Bronchial epithelial cell (primary cell): ENCODE measurements at regions not wholly inside any gene's neighbourhood (a gene's known extent, or its start where the extent isn't known, plus 50 kb on each side); places are given as distances from the start of the nearest gene placed in this dataset.
A peak's percentile ranks its signal among the peaks of the same experiment; 100 is the strongest.

ENCODE experiments used
- DNase-seq: peaks from one replicate; pipeline ENCODE4 v3.0.0-alpha.2; 2010; ENCODE audit warnings: low read depth
- FAIRE-seq: peaks from 2 replicates; lab custom pipeline; 2011; peaks lifted over from hg19 to GRCh38; lab: Jason Lieb, UNC
- H3K27me3 ChIP-seq: 2 replicates; pipeline ENCODE4 v1.5.1; 2011; ENCODE audit warnings: low read length; ENCODE audit not compliant: control insufficient read depth, insufficient read depth
- H3K36me3 ChIP-seq: 2 replicates; pipeline ENCODE4 v1.5.1; 2011; ENCODE audit warnings: low read length; ENCODE audit not compliant: control insufficient read depth, insufficient read depth
- H3K4me3 ChIP-seq: 2 replicates; pipeline ENCODE4 v1.5.1; 2011; ENCODE audit warnings: mild to moderate bottlenecking, low read depth, low read length, control low read depth
- TF ChIP-seq, protein P1 (sequence below): IDR thresholded peaks from 2 replicates; pipeline ENCODE4 v1.5.1; 2011; ENCODE audit warnings: mild to moderate bottlenecking, moderate library complexity, low read length, control low read depth, inconsistent platforms; ENCODE audit not compliant: insufficient read depth, severe bottlenecking

DNA sequence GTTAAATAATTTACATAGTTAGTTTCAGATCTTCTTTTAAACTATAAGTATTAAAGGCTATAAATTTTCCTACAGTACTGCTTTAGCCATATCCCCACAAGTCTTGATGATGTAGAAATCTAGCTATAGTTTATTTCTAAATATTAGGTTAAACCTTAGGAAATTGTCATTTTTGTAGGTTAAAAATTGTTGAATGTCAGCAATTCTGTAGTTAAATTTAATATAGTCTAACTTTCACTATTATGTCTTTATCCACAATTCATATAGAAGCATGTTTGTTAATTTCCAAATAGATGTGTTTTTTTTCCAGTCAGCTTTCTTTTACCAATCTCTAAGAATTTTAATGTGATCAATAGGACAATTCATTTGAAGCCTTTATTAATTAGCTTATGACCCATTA is 199.7 kb downstream of the ETAA1 start:
- no peak overlapping the region for H3K4me3 ChIP-seq
- TF ChIP-seq, protein P1, sequence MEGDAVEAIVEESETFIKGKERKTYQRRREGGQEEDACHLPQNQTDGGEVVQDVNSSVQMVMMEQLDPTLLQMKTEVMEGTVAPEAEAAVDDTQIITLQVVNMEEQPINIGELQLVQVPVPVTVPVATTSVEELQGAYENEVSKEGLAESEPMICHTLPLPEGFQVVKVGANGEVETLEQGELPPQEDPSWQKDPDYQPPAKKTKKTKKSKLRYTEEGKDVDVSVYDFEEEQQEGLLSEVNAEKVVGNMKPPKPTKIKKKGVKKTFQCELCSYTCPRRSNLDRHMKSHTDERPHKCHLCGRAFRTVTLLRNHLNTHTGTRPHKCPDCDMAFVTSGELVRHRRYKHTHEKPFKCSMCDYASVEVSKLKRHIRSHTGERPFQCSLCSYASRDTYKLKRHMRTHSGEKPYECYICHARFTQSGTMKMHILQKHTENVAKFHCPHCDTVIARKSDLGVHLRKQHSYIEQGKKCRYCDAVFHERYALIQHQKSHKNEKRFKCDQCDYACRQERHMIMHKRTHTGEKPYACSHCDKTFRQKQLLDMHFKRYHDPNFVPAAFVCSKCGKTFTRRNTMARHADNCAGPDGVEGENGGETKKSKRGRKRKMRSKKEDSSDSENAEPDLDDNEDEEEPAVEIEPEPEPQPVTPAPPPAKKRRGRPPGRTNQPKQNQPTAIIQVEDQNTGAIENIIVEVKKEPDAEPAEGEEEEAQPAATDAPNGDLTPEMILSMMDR, result no peak
- no peak for FAIRE-seq
- DNase-seq, result no peak
- H3K27me3 ChIP-seq, result no peaks in the 10 kb centered on the region
- H3K36me3 ChIP-seq, result no peaks in the 10 kb centered on the region

DNA sequence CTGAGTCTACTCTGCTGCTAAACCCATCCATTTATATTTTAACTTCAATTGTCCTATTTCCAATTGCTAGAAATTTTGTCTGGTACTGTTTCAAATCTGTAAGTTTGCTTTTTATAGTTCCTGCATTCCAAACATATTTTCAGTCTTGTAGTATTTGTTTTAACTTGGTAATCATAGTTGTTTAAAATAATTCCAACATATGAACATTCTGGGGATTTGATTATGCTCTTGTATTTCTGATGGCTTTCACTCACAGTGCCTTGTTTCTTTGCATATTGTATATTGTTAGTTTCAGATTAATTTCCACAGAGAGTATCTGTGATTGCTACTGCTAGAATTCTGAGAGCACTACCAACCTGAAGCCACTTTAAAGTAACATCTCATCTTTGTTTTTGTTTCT is 202.4 kb downstream of the ETAA1 start:
- no peak for DNase-seq
- TF ChIP-seq, protein P1, result no peak
- no peak overlapping the region for H3K4me3 ChIP-seq
- no peaks in the 10 kb centered on the region for H3K36me3 ChIP-seq
- FAIRE-seq, result no peak
- no peaks in the 10 kb centered on the region for H3K27me3 ChIP-seq

DNA sequence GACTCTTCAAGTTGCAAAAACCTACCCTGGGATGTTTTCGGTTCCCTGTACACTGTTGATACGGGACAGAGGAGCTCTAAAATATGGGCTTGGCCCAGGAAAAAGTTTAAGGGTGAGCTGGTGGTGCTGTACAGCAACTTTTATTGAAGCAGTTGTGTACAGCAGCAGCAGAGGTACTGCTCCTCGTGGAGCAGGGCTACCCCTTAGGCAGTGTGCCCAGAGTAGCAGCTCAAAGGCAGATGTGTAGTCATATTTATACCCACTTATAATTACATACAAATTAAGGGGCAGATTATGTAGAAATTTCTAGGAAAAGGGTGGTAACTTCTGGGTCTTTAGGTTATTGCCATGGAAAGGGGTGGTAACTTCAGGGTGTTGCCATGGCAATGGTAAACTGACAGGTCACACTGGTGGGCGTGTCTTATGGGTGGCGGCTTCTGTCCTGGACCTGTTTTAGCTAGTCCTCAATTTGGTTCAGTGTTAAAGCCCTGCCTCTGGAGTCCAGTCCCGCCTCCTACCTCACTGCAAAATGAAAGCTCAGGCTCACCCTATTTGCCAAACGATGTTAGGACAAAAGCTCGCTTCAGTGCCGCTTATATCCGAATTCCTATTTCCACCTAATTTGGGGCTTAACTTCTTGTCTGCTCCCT is 203.2 kb downstream of the ETAA1 start:
- Histone ChIP-seq H3K27me3 (no peaks in the 10 kb centered on the region), H3K36me3 (no peaks in the 10 kb centered on the region), H3K4me3 (no peak overlapping the region)
- no peak for FAIRE-seq
- TF ChIP-seq, protein P1, result no peak
- DNase-seq, result no peak

DNA sequence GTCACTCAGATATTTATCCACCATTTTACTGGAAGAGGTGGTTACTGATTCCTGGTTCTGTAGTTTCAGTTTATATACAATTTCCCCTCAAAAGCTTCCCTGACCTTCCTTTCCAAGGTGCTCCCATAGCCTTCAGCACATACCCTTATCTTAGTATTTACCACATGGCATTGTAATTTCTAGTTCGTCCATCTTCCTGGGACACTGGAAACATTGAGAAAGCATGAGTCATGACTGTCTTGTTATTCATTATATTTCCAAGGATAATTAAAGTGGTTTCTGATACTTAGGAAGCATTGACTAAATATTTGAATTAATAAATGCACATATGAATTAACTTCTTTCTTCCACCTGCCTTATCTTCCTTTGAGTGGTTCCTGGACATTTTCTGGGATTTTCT is 203.8 kb downstream of the ETAA1 start:
- TF ChIP-seq, protein P1, result no peak
- H3K4me3 ChIP-seq, result no peak overlapping the region
- no peaks in the 10 kb centered on the region for H3K27me3 ChIP-seq
- no peaks in the 10 kb centered on the region for H3K36me3 ChIP-seq
- no peak for FAIRE-seq
- peak; percentile 64 for DNase-seq

DNA sequence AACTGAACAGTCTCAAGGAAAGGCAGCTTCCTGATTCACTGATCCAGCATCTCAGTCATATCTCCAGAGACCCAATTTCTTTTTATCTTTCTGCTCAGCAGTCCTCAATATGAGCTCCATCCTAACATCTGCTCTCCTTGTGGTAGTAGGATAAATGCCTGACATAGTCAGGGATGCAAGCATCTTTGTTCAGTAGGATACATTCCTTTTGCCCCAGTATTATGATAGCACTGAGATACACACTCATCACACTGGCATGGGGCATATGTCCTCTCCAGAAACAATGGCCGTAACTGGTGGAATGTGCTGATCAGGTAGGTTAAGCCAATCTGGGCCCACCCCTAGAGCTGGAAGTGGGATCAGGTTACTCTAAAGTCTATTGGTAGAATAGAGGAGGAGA is 207.2 kb downstream of the ETAA1 start:
- Histone ChIP-seq H3K36me3 (no peaks in the 10 kb centered on the region), H3K4me3 (no peak overlapping the region), H3K27me3 (no peaks in the 10 kb centered on the region)
- TF ChIP-seq, protein P1, result no peak
- FAIRE-seq, result no peak
- no peak for DNase-seq

DNA sequence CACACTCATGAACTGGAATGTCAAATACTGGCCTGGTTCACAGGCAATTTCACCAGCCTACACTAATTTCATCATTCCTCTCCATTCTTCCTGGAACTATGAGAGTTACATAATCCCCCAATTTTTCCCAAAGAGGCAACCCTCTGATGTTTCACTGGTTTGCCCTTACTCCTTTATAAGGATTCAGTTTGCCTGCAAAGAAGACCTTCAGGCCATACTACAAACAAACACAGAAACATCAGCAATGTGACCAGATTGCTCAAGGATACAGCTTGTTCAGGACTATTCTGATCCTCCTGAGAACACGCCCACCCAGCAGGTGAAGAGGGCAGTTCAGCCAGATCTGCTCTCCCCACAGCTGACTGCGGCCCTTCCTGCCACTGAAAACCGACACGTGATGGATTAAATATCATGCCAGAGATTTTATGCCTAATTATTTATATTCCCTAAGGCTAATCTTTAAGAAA is 215.5 kb downstream of the ETAA1 start:
- DNase-seq (no peak), FAIRE-seq (no peak)
- TF ChIP-seq, protein P1, result no peak
- no peaks in the 10 kb centered on the region for H3K36me3 ChIP-seq
- H3K4me3 ChIP-seq, result no peak overlapping the region
- H3K27me3 ChIP-seq, result no peaks in the 10 kb centered on the region
